ENCODE measurements at regions not wholly inside any gene's neighbourhood (a gene's known extent, or its start where the extent isn't known, plus 50 kb on each side); places are given as distances from the start of the nearest gene placed in this dataset.

DNA sequence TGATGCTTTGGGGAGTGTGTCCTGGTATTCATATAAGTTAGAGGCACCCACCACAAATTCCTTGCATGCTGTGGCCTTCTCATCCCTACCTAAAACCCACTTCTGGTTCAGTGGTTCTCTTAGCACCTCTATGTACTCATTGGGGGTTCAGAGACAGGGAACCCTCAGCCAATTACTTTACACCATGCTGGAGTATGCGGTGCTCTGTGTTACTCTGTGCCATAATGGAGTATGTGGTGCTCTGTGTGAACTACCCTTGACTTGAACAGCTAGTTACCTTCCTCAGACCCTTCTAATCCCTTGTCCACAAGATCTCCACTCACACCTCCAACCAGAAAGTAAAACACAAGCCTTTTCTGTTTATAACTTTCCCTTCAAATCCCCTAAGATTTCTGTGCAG lies 172.5 kb upstream of the E2F7 start:
- no peak overlapping the region for H3K27ac ChIP-seq (ENCODE audit: insufficient read depth, low read length)
- dilution Hi-C loops (cut with HindIII; ENCODE audit: low sequenced_read_pairs, unreplicated experiment) (no loop called here), in situ Hi-C loops (cut with MboI; ENCODE audit: low sequenced_read_pairs) (no loop called here), intact Hi-C loops (cut with micrococcal nuclease) (no loop called here)
- no peaks in the 10 kb centered on the region for H3K9me3 ChIP-seq (ENCODE audit: control insufficient read depth, insufficient read depth, low read length)
- no peak overlapping the region for H4K8ac ChIP-seq (ENCODE audit: low read depth in 2 of 2, low read length in 2 of 2)
- H2BK20ac ChIP-seq (ENCODE audit: low read depth, low read length), result no peak overlapping the region
- H3K9me1 ChIP-seq (ENCODE audit: insufficient read depth, low read length), result no peaks in the 10 kb centered on the region
- no peak for TF ChIP-seq RCOR1 (IDR thresholded peaks at IDR 0.05; ENCODE audit: insufficient replicate concordance, low read length)
- no peak for TF ChIP-seq MAFK (IDR thresholded peaks at IDR 0.05; ENCODE audit: low read depth, low read length)
- TF ChIP-seq SMC3 (IDR thresholded peaks at IDR 0.05; ENCODE audit: low read depth, low read length), result no peak
- no peak for TF ChIP-seq RAD21 (IDR thresholded peaks at IDR 0.05; ENCODE audit: low read length)
- TF ChIP-seq, protein P1, sequence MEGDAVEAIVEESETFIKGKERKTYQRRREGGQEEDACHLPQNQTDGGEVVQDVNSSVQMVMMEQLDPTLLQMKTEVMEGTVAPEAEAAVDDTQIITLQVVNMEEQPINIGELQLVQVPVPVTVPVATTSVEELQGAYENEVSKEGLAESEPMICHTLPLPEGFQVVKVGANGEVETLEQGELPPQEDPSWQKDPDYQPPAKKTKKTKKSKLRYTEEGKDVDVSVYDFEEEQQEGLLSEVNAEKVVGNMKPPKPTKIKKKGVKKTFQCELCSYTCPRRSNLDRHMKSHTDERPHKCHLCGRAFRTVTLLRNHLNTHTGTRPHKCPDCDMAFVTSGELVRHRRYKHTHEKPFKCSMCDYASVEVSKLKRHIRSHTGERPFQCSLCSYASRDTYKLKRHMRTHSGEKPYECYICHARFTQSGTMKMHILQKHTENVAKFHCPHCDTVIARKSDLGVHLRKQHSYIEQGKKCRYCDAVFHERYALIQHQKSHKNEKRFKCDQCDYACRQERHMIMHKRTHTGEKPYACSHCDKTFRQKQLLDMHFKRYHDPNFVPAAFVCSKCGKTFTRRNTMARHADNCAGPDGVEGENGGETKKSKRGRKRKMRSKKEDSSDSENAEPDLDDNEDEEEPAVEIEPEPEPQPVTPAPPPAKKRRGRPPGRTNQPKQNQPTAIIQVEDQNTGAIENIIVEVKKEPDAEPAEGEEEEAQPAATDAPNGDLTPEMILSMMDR (conservative IDR thresholded peaks at IDR 0.05; ENCODE audit: low read depth, low read length), result no peak
- no peak for TF ChIP-seq RFX5 (IDR thresholded peaks at IDR 0.05; ENCODE audit: low read depth, low read length)
- no peak for TF ChIP-seq CEBPB (IDR thresholded peaks at IDR 0.05; ENCODE audit: low read depth, low read length)
- TF ChIP-seq MXI1 (IDR thresholded peaks at IDR 0.05; ENCODE audit: borderline replicate concordance, low read depth, low read length), result no peak
- no peak for TF ChIP-seq BHLHE40 (IDR thresholded peaks at IDR 0.05; ENCODE audit: low read depth, low read length)
- TF ChIP-seq CHD1 (IDR thresholded peaks at IDR 0.05; ENCODE audit: low read depth, low read length), result no peak
- TF ChIP-seq FOS (IDR thresholded peaks at IDR 0.05; ENCODE audit: low read depth, low read length), result no peak
- TF ChIP-seq, protein P2, sequence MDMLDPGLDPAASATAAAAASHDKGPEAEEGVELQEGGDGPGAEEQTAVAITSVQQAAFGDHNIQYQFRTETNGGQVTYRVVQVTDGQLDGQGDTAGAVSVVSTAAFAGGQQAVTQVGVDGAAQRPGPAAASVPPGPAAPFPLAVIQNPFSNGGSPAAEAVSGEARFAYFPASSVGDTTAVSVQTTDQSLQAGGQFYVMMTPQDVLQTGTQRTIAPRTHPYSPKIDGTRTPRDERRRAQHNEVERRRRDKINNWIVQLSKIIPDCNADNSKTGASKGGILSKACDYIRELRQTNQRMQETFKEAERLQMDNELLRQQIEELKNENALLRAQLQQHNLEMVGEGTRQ (IDR thresholded peaks at IDR 0.05; ENCODE audit: low read depth, low read length), result no peak
- no peak for TF ChIP-seq POLR2A (IDR thresholded peaks at IDR 0.05; ENCODE audit: low read depth, low read length)
- BruUV-seq (replicated peaks), result no TSS peak
- H3K4me3 ChIP-seq (ENCODE audit: insufficient read depth, low read depth, low read length), result no peak overlapping the region
- ATAC-seq (ENCODE audit: low read depth) (no peak), DNase-seq (no peak)
- H2BK120ac ChIP-seq (ENCODE audit: low read depth, low read length), result no peak overlapping the region
- H2AFZ ChIP-seq (replicated peaks; ENCODE audit: low read length, poor library complexity), result no peak overlapping the region
- H3K56ac ChIP-seq (ENCODE audit: extremely low read depth, insufficient read depth, low read length), result no peak overlapping the region
- H3K4ac ChIP-seq (ENCODE audit: low read depth, low read length), result no peak overlapping the region
- H3K23ac ChIP-seq (ENCODE audit: low read depth, low read length), result no peak overlapping the region
- H3K4me1 ChIP-seq (ENCODE audit: control insufficient read depth, insufficient read depth, low read length), result no peaks in the 10 kb centered on the region
- no peak overlapping the region for H2BK5ac ChIP-seq (ENCODE audit: low read depth, low read length, poor library complexity, severe bottlenecking)
- H3K36me3 ChIP-seq (ENCODE audit: control insufficient read depth, insufficient read depth, low read length), result no peaks in the 10 kb centered on the region
- H3K14ac ChIP-seq (replicated peaks; ENCODE audit: low read depth, low read length), result no peak overlapping the region
- POLR2A ChIA-PET (ENCODE audit: unreplicated experiment), result no interaction called here
- no peak overlapping the region for H3K18ac ChIP-seq (ENCODE audit: low read depth, low read length)
- no peak overlapping the region for H2AK9ac ChIP-seq (replicated peaks; ENCODE audit: low read depth, low read length, poor library complexity)
- H4K20me1 ChIP-seq (ENCODE audit: insufficient read depth, low read length), result no peaks in the 10 kb centered on the region
- CTCF ChIA-PET, result no interaction called here
- H4K5ac ChIP-seq (ENCODE audit: low read depth, low read length), result no peak overlapping the region
- no peak overlapping the region for H2BK15ac ChIP-seq (ENCODE audit: low read depth, low read length)
- H3K27me3 ChIP-seq (ENCODE audit: control insufficient read depth, insufficient read depth, low read length), result peaks cover 2% of the 10 kb centered on the region
- no CpG with 5 or more reads among the region's 1 CpG for WGBS, 2 experiments (ENCODE audit: extremely low coverage in 2 of 2, insufficient read length in 1 of 2)
- H2AK5ac ChIP-seq (ENCODE audit: low read depth, low read length), result no peak overlapping the region
- no peak overlapping the region for H3K4me2 ChIP-seq (ENCODE audit: low read depth, low read length)
- H3K9ac ChIP-seq (ENCODE audit: low read depth, low read length), result no peak overlapping the region
- no peaks in the 10 kb centered on the region for H3K79me1 ChIP-seq (ENCODE audit: low read depth in 1 of 2, low read length in 2 of 2)
- no peak overlapping the region for H4K91ac ChIP-seq (ENCODE audit: insufficient read depth, low read depth, low read length)

Data from IMR-90 (cell line).